ENCODE measurements at regions not wholly inside any gene's neighbourhood (a gene's known extent, or its start where the extent isn't known, plus 50 kb on each side); places are given as distances from the start of the nearest gene placed in this dataset.

DNA sequence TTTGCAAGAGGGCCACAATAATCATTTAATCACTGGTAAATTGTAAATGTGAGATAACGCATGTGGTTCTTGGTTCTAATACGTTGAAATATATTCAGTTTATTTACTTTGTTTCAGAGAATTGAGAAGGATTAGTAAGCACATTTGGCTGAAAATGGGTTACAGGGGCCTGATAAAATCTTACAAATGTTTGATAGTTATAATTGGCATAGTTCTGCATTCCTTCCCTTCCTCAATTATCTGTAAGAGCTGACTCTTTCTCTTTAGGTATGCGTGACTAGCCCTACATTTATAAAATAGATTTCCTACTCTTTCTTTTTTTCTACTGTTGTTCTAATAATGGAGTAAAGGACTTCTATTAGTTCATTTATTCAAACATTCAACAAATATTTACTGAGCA is 685.2 kb downstream of the NUP35 start:
- no peaks in the 10 kb centered on the region for H3K79me2 ChIP-seq (ENCODE audit: control insufficient read depth, insufficient read depth, low read length)
- ChIA-PET CTCF (no interaction called here), POLR2A (no interaction called here)
- no peak overlapping the region for H3K27ac ChIP-seq (ENCODE audit: insufficient read depth, low read depth, low read length)
- H3K4me1 ChIP-seq (ENCODE audit: control insufficient read depth, extremely low read depth, insufficient read depth, low read length), result no peaks in the 10 kb centered on the region
- no peaks in the 10 kb centered on the region for H3K9me1 ChIP-seq (replicated peaks; ENCODE audit: control insufficient read depth, extremely low read depth, insufficient read depth, low read length)
- H3K4me3 ChIP-seq (replicated peaks in 1 of 3; ENCODE audit: insufficient read depth in 1 of 3, low read depth in 1 of 3, low read length in 3 of 3), result no peak overlapping the region
- peaks cover 2% of the 10 kb centered on the region for H3K9me3 ChIP-seq (replicated peaks; ENCODE audit: control insufficient read depth, insufficient read depth, low read length)
- H2AFZ ChIP-seq (ENCODE audit: low read depth, low read length), result no peak overlapping the region
- TF ChIP-seq EZH2 (IDR thresholded peaks at IDR 0.05; ENCODE audit: borderline replicate concordance, low read depth, low read length, severe bottlenecking) (no peak), JUN (IDR thresholded peaks at IDR 0.05; ENCODE audit: borderline replicate concordance, insufficient read depth, insufficient read length, low read depth) (no peak), MAX (IDR thresholded peaks at IDR 0.05; ENCODE audit: insufficient read depth, insufficient read length) (no peak), POLR2AphosphoS5 (IDR thresholded peaks at IDR 0.05; ENCODE audit: insufficient read depth, low read depth, low read length) (no peak), MYC (IDR thresholded peaks at IDR 0.05; ENCODE audit: low read depth, low read length) (no peak), FOS (IDR thresholded peaks at IDR 0.05; ENCODE audit: borderline replicate concordance, insufficient read depth, low read length) (no peak), GATA2 (IDR thresholded peaks at IDR 0.05; ENCODE audit: insufficient read depth, insufficient read length, low read depth, low read length) (no peak), POLR2A (IDR thresholded peaks at IDR 0.05; ENCODE audit: low read depth, low read length) (no peak), CTCF (IDR thresholded peaks at IDR 0.05; ENCODE audit: extremely low read depth in 1 of 2, insufficient read depth in 1 of 2, low read depth in 1 of 2, low read length in 2 of 2) (no peak)
- H3K9ac ChIP-seq (replicated peaks; ENCODE audit: extremely low read depth, insufficient read depth, low read length), result no peak overlapping the region
- FAIRE-seq (no peak), DNase-seq (ENCODE audit: low read depth, low spot score) (no peak)
- no peaks in the 10 kb centered on the region for H3K36me3 ChIP-seq (ENCODE audit: control insufficient read depth in 2 of 2, extremely low read depth in 1 of 2, insufficient read depth in 2 of 2, low read length in 2 of 2)
- H3K27me3 ChIP-seq (ENCODE audit: control insufficient read depth in 2 of 2, insufficient read depth in 2 of 2, low read length in 2 of 2), result no peaks in the 10 kb centered on the region
- dilution Hi-C loops (cut with MboI; ENCODE audit: extremely low pct_ligation_motif_present, low sequenced_read_pairs) (no loop called here), intact Hi-C loops (cut with micrococcal nuclease) (no loop called here)
- no peak overlapping the region for H3K4me2 ChIP-seq (ENCODE audit: insufficient read depth, low read length)
- H4K20me1 ChIP-seq (replicated peaks; ENCODE audit: control insufficient read depth, extremely low read depth, insufficient read depth, low read length), result no peaks in the 10 kb centered on the region
- BruUV-seq (replicated peaks), result no TSS peak

Data from endothelial cell of umbilical vein (primary cell).